ENCODE measurements at regions not wholly inside any gene's neighbourhood (a gene's known extent, or its start where the extent isn't known, plus 50 kb on each side); places are given as distances from the start of the nearest gene placed in this dataset.

DNA sequence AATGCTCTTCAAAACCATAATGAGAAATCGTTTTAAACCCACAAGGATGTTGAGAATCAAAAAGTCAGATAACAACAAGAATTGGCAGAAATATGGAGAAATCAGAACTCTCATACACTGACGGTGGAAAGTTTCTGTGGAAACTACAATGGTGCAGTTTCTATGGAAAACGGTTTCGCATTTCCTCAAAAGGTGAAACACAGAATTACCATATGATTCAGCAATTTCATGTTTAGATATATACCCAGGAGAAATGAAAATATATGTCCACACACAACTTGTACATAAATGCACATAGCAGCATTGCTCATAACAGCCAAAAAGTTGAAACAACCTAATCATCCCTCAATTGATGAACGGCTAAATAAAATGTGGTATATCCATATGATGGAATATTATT lies 218.2 kb downstream of the ARL4A start:
- DNase-seq (no peak), ATAC-seq (no peak)
- intact Hi-C loops (cut with DNase I), result no loop called here
- Histone ChIP-seq H3K27me3 (ENCODE audit: low read depth) (no peaks in the 10 kb centered on the region), H3K4me1 (no peaks in the 10 kb centered on the region), H3K4me3 (no peak overlapping the region), H3K9me3 (no peaks in the 10 kb centered on the region), H3K27ac (no peak overlapping the region), H3K36me3 (no peaks in the 10 kb centered on the region)
- TF ChIP-seq, protein P1, sequence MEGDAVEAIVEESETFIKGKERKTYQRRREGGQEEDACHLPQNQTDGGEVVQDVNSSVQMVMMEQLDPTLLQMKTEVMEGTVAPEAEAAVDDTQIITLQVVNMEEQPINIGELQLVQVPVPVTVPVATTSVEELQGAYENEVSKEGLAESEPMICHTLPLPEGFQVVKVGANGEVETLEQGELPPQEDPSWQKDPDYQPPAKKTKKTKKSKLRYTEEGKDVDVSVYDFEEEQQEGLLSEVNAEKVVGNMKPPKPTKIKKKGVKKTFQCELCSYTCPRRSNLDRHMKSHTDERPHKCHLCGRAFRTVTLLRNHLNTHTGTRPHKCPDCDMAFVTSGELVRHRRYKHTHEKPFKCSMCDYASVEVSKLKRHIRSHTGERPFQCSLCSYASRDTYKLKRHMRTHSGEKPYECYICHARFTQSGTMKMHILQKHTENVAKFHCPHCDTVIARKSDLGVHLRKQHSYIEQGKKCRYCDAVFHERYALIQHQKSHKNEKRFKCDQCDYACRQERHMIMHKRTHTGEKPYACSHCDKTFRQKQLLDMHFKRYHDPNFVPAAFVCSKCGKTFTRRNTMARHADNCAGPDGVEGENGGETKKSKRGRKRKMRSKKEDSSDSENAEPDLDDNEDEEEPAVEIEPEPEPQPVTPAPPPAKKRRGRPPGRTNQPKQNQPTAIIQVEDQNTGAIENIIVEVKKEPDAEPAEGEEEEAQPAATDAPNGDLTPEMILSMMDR (IDR thresholded peaks at IDR 0.05), result no peak

DNA sequence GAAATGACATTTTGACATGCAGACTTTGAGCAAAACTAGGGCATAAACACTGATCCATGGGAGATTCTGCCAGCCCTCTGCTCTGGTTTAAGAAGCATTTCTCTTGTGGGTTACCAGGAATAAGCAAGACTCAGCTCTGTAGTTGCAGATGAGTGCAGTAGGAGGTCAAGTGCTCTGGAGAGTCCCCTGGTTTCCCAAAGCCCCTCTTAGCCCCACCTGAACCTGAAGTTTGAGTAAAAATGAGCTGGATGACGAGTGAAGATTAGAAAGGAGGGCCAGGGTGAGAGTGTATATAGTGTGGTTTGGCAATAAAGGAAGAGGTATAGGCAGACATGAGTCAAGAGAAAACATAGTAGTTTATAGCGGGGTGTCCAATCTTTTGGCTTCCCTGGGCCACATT lies 220.3 kb downstream of the ARL4A start:
- intact Hi-C loops (cut with DNase I), result no loop called here
- TF ChIP-seq, protein P1 (IDR thresholded peaks at IDR 0.05), result no peak
- no peaks in the 10 kb centered on the region for H3K9me3 ChIP-seq
- DNase-seq (no peak), ATAC-seq (no peak)
- H3K4me3 ChIP-seq, result no peak overlapping the region
- H3K36me3 ChIP-seq, result no peaks in the 10 kb centered on the region
- H3K4me1 ChIP-seq, result no peaks in the 10 kb centered on the region
- no peaks in the 10 kb centered on the region for H3K27me3 ChIP-seq (ENCODE audit: low read depth)
- H3K27ac ChIP-seq, result no peak overlapping the region

DNA sequence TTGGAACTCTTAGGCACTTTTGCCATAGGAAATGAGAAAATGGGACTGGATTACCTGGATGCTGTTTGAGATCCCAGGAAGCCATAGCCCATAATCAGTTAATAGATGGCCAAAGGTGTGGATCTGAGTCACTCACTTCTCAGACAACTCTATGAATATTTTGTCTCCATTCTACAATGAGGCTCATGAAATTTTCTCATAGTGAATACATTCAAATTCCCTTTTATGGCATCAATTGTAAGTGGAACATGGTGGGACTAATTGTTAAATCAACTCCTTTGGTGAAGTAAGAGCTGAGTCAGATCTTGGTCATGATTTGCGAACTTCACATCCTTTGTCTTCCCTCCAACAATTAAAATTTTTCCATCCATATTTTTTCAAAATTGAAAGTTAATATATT lies 222.1 kb downstream of the ARL4A start:
- Histone ChIP-seq H3K4me1 (no peaks in the 10 kb centered on the region), H3K4me3 (no peak overlapping the region), H3K9me3 (no peaks in the 10 kb centered on the region), H3K27ac (no peak overlapping the region), H3K36me3 (no peaks in the 10 kb centered on the region), H3K27me3 (ENCODE audit: low read depth) (no peaks in the 10 kb centered on the region)
- intact Hi-C loops (cut with DNase I), result no loop called here
- TF ChIP-seq, protein P1 (IDR thresholded peaks at IDR 0.05), result no peak
- no peak for DNase-seq
- no peak for ATAC-seq

DNA sequence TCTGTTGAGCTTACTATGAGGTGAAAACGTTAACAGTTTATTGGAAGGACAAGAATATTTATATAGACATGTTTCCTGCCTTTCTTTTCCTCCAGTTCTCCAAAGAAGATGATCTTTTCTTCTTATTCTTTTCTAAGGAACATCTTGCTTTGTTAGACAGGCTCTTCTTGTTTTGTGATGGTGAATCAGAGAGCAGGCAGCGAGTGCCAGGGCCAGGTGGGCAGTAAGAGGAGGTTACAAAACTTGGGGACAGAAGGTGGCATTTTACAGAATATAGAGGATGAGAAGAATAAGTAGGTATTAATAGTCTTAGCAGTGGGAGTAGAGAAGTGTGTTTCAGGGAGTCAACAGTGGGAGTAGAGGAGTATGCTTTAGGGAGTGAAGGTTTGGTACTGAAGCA lies 223.6 kb downstream of the ARL4A start:
- no peak for ATAC-seq
- H3K4me1 ChIP-seq, result no peaks in the 10 kb centered on the region
- no peak overlapping the region for H3K27ac ChIP-seq
- no peaks in the 10 kb centered on the region for H3K27me3 ChIP-seq (ENCODE audit: low read depth)
- H3K9me3 ChIP-seq, result no peaks in the 10 kb centered on the region
- intact Hi-C loops (cut with DNase I), result no loop called here
- no peak for DNase-seq
- no peaks in the 10 kb centered on the region for H3K36me3 ChIP-seq
- TF ChIP-seq, protein P1 (IDR thresholded peaks at IDR 0.05), result no peak
- H3K4me3 ChIP-seq, result no peak overlapping the region

DNA sequence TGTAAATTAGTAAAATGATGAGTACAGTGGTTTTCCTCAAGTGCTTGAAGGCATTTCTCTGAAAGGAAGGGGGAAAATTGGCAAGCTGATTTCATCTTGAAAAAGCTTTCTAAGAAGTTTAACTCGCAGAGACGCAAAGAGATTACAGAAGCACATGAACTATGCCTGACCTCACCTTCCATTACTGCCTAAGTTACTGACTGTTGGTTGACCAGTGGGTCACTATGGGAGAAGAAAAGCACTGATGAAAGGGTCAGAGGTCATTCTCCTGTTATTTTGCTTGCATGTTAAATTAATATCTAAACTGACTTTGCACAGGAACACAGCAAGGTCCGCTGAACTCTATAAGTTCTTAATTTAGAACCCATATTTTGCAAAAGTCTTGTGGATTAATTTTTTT lies 225.6 kb downstream of the ARL4A start:
- no peaks in the 10 kb centered on the region for H3K4me1 ChIP-seq
- TF ChIP-seq, protein P1 (IDR thresholded peaks at IDR 0.05), result no peak
- H3K4me3 ChIP-seq, result no peak overlapping the region
- DNase-seq (no peak), ATAC-seq (no peak)
- no peaks in the 10 kb centered on the region for H3K27me3 ChIP-seq (ENCODE audit: low read depth)
- no peak overlapping the region for H3K27ac ChIP-seq
- H3K9me3 ChIP-seq, result no peaks in the 10 kb centered on the region
- intact Hi-C loops (cut with DNase I), result no loop called here
- no peaks in the 10 kb centered on the region for H3K36me3 ChIP-seq

DNA sequence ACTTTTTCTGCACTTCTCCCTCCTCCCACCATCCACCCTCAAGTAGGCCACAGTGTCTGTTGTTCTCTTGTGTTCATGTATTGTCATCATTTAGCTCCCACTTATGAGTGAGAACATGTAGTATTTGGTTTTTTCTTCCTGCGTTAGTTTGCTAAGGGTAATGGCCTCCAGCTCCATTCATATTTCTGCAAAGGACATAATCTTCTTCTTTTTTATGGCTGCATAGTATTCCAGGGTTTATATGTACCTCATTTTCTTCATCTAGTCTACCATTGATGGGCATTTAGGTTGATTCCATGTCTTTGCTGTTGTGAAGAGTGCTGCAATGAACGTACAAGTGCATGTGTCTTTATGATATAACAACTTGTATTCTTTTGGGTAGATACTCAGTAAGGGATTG lies 230.4 kb downstream of the ARL4A start:
- Histone ChIP-seq H3K4me3 (no peak overlapping the region), H3K27me3 (ENCODE audit: low read depth) (no peaks in the 10 kb centered on the region), H3K36me3 (no peaks in the 10 kb centered on the region), H3K27ac (no peak overlapping the region), H3K4me1 (no peaks in the 10 kb centered on the region), H3K9me3 (no peaks in the 10 kb centered on the region)
- intact Hi-C loops (cut with DNase I), result no loop called here
- TF ChIP-seq, protein P1 (IDR thresholded peaks at IDR 0.05), result no peak
- no peak for ATAC-seq
- no peak for DNase-seq

Data from lower lobe of right lung (tissue), 2 donors.